NCI-H146 (cell line): ENCODE measurements at regions not wholly inside any gene's neighbourhood (a gene's known extent, or its start where the extent isn't known, plus 50 kb on each side); places are given as distances from the start of the nearest gene placed in this dataset.
"Not testable (repeated sequence)": the region's sequence is repeated elsewhere in the genome, so short reads cannot be mapped to it uniquely, and the experiment has no call there.

ENCODE experiments used
- DNase-seq: peaks from one replicate; lab custom pipeline; 2025; lab: John Stamatoyannopoulos, UW

GRCh38 chr21:14754682-14755081 lies 208.6 kb upstream of the SAMSN1 start:
- no peak for DNase-seq

GRCh38 chr21:14754259-14754604 lies 208.1 kb upstream of the SAMSN1 start:
- no peak for DNase-seq

GRCh38 chr21:14753466-14754258 lies 207.5 kb upstream of the SAMSN1 start:
- DNase-seq: no peak

GRCh38 chr21:14753069-14753465 lies 207.0 kb upstream of the SAMSN1 start:
- no peak for DNase-seq

- no peak for DNase-seq
Measured at GRCh38 chr21:14752345-14752909, 206.3 kb upstream of the SAMSN1 start.

GRCh38 chr21:14751602-14752344 lies 205.7 kb upstream of the SAMSN1 start:
- DNase-seq: no peak

GRCh38 chr21:14751011-14751410 lies 204.9 kb upstream of the SAMSN1 start:
- DNase-seq: no peak

- no peak for DNase-seq
Measured at GRCh38 chr21:14750041-14750440, 203.9 kb upstream of the SAMSN1 start.

- DNase-seq: no peak
Measured at GRCh38 chr21:14748662-14749061, 202.5 kb upstream of the SAMSN1 start.

- DNase-seq: no peak
Measured at GRCh38 chr21:14744368-14744767, 198.3 kb upstream of the SAMSN1 start.

GRCh38 chr21:14742119-14742518 lies 196.0 kb upstream of the SAMSN1 start:
- DNase-seq: no peak

GRCh38 chr21:14741256-14741655 lies 195.1 kb upstream of the SAMSN1 start:
- no peak for DNase-seq

- DNase-seq: no peak
Measured at GRCh38 chr21:14740692-14741091, 194.6 kb upstream of the SAMSN1 start.

GRCh38 chr21:14740116-14740515 lies 194.0 kb upstream of the SAMSN1 start:
- DNase-seq: no peak

GRCh38 chr21:14739590-14739989 lies 193.5 kb upstream of the SAMSN1 start:
- no peak for DNase-seq

- not testable (repeated sequence) for DNase-seq
Measured at GRCh38 chr21:14738576-14738975, 192.5 kb upstream of the SAMSN1 start.

GRCh38 chr21:14737922-14738321 lies 191.8 kb upstream of the SAMSN1 start:
- no peak for DNase-seq

- no peak for DNase-seq
Measured at GRCh38 chr21:14737284-14737691, 191.2 kb upstream of the SAMSN1 start.

GRCh38 chr21:14736672-14737071 lies 190.6 kb upstream of the SAMSN1 start:
- no peak for DNase-seq

GRCh38 chr21:14736162-14736561 lies 190.0 kb upstream of the SAMSN1 start:
- DNase-seq: no peak

- DNase-seq: no peak
Measured at GRCh38 chr21:14734833-14735232, 188.7 kb upstream of the SAMSN1 start.

GRCh38 chr21:14734191-14734590 lies 188.1 kb upstream of the SAMSN1 start:
- no peak for DNase-seq

- DNase-seq: no peak
Measured at GRCh38 chr21:14725219-14725618, 179.1 kb upstream of the SAMSN1 start.
